RCC 7860 (cell line): ENCODE measurements at regions not wholly inside any gene's neighbourhood (a gene's known extent, or its start where the extent isn't known, plus 50 kb on each side); places are given as distances from the start of the nearest gene placed in this dataset.
"Not testable (repeated sequence)": the region's sequence is repeated elsewhere in the genome, so short reads cannot be mapped to it uniquely, and the experiment has no call there.

ENCODE experiments used
- DNase-seq: peaks from one replicate; pipeline ENCODE4 v3.0.0-alpha.2; 2015; ENCODE audit warnings: low spot score
- FAIRE-seq: peaks from 2 replicates; lab custom pipeline; 2012; peaks lifted over from hg19 to GRCh38; lab: Jason Lieb, UNC

GRCh38 chr1:47522935-47523834, 85.3 kb downstream of the FOXD2 start:
- DNase-seq (no peak), FAIRE-seq (no peak)

- no peak for DNase-seq
- no peak for FAIRE-seq
These were observed 86.0 kb downstream of the FOXD2 start for GRCh38 chr1:47523835-47524215.

DNA sequence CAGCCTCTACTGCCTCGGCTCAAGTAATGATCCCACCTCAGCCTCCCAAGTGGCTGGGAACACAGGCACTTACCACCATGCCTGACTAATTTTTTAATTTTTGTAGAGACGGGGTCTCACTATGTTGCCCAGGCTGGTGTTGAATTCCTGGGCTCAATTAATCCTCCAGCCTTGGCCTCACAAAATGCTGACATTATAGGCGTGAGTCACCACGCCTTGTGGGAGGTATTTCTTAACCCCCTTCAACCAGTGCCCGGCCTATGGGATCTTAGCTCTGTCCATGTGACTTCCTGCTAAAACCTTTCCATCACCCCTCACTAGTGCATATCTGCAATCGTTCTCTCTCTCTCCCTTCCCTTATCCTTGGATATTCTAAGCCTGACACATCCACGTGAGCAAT, 86.4 kb downstream of the FOXD2 start:
- DNase-seq (no peak), FAIRE-seq (no peak)

GRCh38 chr1:47527653-47528272, 89.9 kb downstream of the FOXD2 start:
- DNase-seq (peak; percentile 12), FAIRE-seq (no peak)

- FAIRE-seq (peak; percentile 7), DNase-seq (peak; percentile 23)
These were observed 91.8 kb downstream of the FOXD2 start for GRCh38 chr1:47529520-47530098.

GRCh38 chr1:47532921-47533792, 95.3 kb downstream of the FOXD2 start:
- DNase-seq (no peak), FAIRE-seq (no peak)

- DNase-seq (no peak), FAIRE-seq (no peak)
These were observed 96.0 kb downstream of the FOXD2 start for GRCh38 chr1:47533793-47534328.

DNA sequence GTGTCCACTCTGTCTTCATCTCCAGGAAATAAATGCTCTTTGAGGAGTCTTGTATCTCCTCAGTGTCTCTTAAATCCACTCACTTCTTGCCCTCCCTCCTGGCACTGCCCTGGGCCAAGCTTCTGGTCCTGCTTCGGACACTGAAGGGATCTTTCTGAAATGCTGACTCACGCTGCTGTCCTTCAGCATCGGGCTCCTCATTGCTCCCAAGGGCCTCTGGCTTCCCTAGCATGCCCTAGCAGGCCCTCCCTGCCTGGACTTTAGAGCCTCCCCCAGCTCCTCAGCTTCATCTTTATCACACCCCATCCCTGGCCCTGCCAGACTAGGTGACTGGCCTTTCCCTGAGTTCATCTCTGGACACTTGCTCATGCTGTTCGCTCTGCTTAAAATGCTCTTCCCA, 96.6 kb downstream of the FOXD2 start:
- FAIRE-seq (no peak), DNase-seq (no peak)

DNA sequence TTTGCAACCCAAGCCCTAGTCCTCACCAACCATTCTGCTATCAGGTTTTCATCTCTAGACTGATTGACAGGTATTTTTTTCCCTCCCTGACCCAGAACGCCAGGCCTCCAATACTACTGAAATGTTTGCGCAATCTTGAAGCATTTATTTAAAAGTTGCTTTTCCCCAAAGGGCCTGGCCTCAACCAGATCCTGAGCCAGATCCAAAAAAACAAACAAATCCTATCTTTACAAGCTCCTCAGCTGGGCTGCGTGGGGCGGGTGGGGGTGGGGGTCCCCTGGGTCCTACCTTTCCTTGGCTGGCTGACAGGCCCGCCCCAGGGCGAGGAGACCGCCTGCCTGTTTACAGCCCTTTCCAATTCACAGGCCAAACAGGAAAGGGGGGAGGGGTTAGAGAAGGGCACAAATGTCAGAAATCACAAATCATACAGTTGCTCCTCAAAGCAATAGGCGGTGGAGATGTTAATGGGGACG, 98.8 kb downstream of the FOXD2 start:
- DNase-seq (no peak), FAIRE-seq (no peak)

DNA sequence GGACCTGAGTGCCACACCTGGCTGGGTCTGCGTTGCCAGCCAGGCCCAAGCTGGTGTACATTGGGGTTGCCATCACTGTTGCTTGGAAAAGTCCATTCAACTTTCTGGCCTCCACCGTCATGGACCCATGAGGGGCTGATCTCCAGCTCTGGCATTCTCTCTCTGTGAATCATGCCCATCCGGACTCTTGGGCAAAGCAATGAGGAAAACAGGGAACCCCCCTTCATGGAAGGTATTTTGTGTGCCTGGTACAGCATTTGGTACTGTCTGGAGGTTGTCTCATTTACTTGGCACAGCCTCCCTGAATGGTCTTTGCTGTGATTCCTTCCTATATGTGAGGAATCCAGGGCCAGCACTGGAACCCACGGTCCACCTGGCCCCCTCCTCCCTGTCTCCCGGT, 99.4 kb downstream of the FOXD2 start:
- FAIRE-seq: no peak
- no peak for DNase-seq

DNA sequence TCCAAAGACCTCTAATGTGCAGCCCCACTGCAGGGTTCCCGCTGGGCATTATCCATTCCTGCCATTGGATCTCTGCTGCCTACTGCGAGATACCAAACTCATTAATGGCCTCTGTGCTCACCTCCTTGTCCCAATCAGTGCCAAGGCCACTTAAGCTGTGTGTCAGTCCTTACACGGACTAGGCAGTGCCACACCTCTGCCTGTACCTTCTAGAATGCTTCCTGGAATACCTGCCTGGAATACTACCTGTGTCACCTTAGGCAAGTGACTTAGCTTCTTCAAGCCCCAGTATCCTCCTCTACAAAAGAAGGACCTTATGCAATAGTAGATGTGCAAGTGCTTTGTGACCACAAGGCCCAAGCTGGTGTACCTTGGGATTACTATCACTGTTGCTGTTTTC, 100.1 kb downstream of the FOXD2 start:
- DNase-seq (no peak), FAIRE-seq (no peak)

- DNase-seq, FAIRE-seq: not testable (repeated sequence)
These were observed 100.7 kb downstream of the FOXD2 start for GRCh38 chr1:47538530-47538929.

- not testable (repeated sequence) for FAIRE-seq, DNase-seq
These were observed 103.9 kb downstream of the FOXD2 start for GRCh38 chr1:47541705-47542104.

DNA sequence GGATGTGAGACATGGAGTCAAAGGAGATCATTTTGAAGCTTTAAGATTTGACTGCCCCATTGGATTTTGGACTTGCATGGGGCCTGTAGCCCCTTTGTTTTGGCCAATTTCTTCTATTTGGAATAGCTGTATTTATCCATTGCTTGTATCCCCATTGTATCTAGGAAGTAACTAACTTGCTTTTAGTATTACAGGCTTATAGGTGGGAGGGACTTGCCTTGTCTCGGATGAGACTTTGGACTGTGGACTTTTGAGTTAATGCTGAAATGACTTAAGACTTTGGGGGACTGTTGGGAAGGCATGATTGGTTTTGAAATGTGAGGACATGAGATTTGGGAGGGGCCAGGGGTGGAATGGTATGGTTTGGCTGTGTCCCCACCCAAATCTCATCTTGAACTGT, 105.2 kb downstream of the FOXD2 start:
- DNase-seq, FAIRE-seq: not testable (repeated sequence)

- no peak for DNase-seq
- FAIRE-seq: no peak
These were observed 108.2 kb downstream of the FOXD2 start for GRCh38 chr1:47545912-47546483.

GRCh38 chr1:47547753-47548573, 110.1 kb downstream of the FOXD2 start:
- FAIRE-seq (no peak), DNase-seq (no peak)

DNA sequence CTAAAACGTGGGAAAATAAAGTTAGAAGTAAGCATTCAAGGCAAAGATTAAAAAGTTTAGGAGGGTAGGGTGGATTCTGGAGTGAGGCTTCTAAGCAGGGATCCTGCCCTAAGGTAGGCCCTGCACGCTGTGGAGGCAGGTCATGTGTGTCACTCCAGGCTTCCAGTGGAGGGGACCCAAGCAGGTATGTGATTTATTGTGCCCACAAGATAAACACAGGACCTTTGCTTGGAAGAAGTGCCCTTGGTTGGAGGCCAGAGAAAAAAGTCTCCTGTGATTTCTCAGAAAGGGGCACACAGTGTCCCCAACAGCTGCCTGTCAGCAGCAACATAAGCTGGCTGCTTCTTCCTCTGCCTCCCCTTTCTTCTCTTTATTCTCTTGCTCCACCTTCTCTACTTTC, 110.8 kb downstream of the FOXD2 start:
- no peak for DNase-seq
- no peak for FAIRE-seq

- DNase-seq (no peak), FAIRE-seq (no peak)
These were observed 111.7 kb downstream of the FOXD2 start for GRCh38 chr1:47549532-47549931.

- no peak for DNase-seq
- no peak for FAIRE-seq
These were observed 113.1 kb downstream of the FOXD2 start for GRCh38 chr1:47550929-47551328.
